ENCODE measurements at regions not wholly inside any gene's neighbourhood (a gene's known extent, or its start where the extent isn't known, plus 50 kb on each side); places are given as distances from the start of the nearest gene placed in this dataset.

DNA sequence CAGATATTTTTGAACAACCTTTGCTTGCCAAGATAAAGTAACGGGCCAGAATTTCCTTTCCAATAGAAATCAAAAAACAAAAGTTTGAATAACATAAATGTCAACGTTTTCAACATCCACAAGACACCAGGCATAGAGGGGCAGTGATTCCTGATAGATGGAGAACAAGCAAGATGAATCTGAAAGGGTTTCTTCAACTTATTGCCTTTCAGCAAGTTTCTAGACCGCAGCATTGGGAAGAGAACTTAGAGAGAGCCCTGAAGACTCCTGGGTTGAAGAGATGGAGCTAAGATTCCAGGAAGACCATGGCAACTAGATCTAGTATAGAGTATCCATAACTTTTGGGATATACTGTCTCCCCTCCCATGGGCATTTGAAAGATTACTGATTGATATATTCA lies 751.4 kb upstream of the CTNND2 start:
- Mint-ChIP-seq H3K27ac (no peak overlapping the region), H3K27me3 (ENCODE audit: insufficient read depth) (no peaks in the 10 kb centered on the region), H3K9me3 (peaks cover 24% of the 10 kb centered on the region), H3K4me1 (ENCODE audit: low read depth) (no peaks in the 10 kb centered on the region), H3K36me3 (ENCODE audit: low read depth) (no peaks in the 10 kb centered on the region), H3K4me3 (no peak overlapping the region)
- no peak for DNase-seq
- TF ChIP-seq CTCF (IDR thresholded peaks at IDR 0.05) = no peak

DNA sequence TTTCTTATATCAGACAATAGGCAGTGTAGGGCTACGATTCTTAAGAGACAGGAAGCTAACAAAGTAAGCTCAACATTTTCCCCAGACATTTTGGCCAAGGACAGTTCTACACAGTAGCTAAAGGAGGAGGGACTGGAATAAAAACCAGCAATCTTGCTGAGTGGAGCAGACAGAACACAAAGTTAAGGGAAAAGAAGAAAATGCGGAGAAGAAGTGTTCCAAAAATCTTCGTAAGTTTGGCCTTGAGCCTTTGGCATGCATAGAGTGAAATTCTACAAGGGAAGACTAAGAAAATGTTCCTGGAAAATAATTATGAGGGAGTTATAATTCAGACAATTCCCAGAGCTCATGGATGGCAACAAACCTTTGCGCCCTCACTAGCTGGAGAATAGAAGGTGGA lies 748.0 kb upstream of the CTNND2 start:
- no peaks in the 10 kb centered on the region for H3K27me3 Mint-ChIP-seq (ENCODE audit: insufficient read depth)
- TF ChIP-seq CTCF (IDR thresholded peaks at IDR 0.05) = no peak

DNA sequence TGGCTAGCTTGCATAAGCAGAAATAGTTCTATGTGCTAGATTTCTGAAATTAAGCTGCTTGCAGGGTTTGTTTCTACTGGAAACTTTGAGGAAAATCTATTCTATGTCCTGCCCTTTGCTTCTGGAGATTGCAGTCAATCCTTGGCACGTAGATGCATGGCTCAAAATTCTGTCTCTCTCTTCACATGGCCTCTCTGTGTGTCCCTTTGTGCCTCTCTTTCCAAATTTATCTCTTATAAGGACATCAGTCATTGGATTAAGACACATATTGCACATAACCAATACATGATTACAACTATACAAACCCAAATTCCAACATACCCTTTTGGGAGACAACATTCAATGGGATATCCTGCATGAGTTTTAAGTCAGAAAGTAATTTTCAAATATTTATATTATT lies 744.3 kb upstream of the CTNND2 start:
- Mint-ChIP-seq H3K27ac (no peak overlapping the region), H3K4me1 (ENCODE audit: low read depth) (no peaks in the 10 kb centered on the region), H3K9me3 (peaks cover 27% of the 10 kb centered on the region), H3K27me3 (ENCODE audit: insufficient read depth) (no peaks in the 10 kb centered on the region), H3K36me3 (ENCODE audit: low read depth) (no peaks in the 10 kb centered on the region), H3K4me3 (no peak overlapping the region)
- DNase-seq = no peak
- TF ChIP-seq CTCF (IDR thresholded peaks at IDR 0.05) = no peak

More for the DNA sequence above, 748.0 kb upstream of the CTNND2 start:
- Mint-ChIP-seq H3K4me3 (no peak overlapping the region), H3K9me3 (peaks cover 31% of the 10 kb centered on the region), H3K4me1 (ENCODE audit: low read depth) (no peaks in the 10 kb centered on the region), H3K36me3 (ENCODE audit: low read depth) (no peaks in the 10 kb centered on the region), H3K27ac (no peak overlapping the region)
- no peak for DNase-seq

GRCh38 chr5:12647613-12648012 lies 743.4 kb upstream of the CTNND2 start:
- TF ChIP-seq CTCF (IDR thresholded peaks at IDR 0.05) = no peak
- no peak overlapping the region for H3K27ac Mint-ChIP-seq
- H3K27me3 Mint-ChIP-seq (ENCODE audit: insufficient read depth) = no peaks in the 10 kb centered on the region
- H3K4me3 Mint-ChIP-seq = no peak overlapping the region
- H3K4me1 Mint-ChIP-seq (ENCODE audit: low read depth) = no peaks in the 10 kb centered on the region
- peaks cover 21% of the 10 kb centered on the region for H3K9me3 Mint-ChIP-seq
- no peaks in the 10 kb centered on the region for H3K36me3 Mint-ChIP-seq (ENCODE audit: low read depth)
- DNase-seq = no peak

- TF ChIP-seq CTCF (IDR thresholded peaks at IDR 0.05) = no peak
- Mint-ChIP-seq H3K36me3 (ENCODE audit: low read depth) (no peaks in the 10 kb centered on the region), H3K27me3 (ENCODE audit: insufficient read depth) (no peaks in the 10 kb centered on the region), H3K27ac (no peak overlapping the region), H3K4me1 (ENCODE audit: low read depth) (no peaks in the 10 kb centered on the region), H3K9me3 (peaks cover 14% of the 10 kb centered on the region), H3K4me3 (no peak overlapping the region)
- DNase-seq = no peak
Measured at GRCh38 chr5:12645582-12645981, 741.3 kb upstream of the CTNND2 start.

GRCh38 chr5:12636209-12636608 lies 732.0 kb upstream of the CTNND2 start:
- no peaks in the 10 kb centered on the region for H3K4me1 Mint-ChIP-seq (ENCODE audit: low read depth)
- DNase-seq = no peak
- no peaks in the 10 kb centered on the region for H3K27me3 Mint-ChIP-seq (ENCODE audit: insufficient read depth)
- H3K9me3 Mint-ChIP-seq = peaks cover 38% of the 10 kb centered on the region
- H3K4me3 Mint-ChIP-seq = no peak overlapping the region
- H3K27ac Mint-ChIP-seq = no peak overlapping the region
- no peaks in the 10 kb centered on the region for H3K36me3 Mint-ChIP-seq (ENCODE audit: low read depth)
- TF ChIP-seq CTCF (IDR thresholded peaks at IDR 0.05) = no peak
